ENCODE measurements at regions not wholly inside any gene's neighbourhood (a gene's known extent, or its start where the extent isn't known, plus 50 kb on each side); places are given as distances from the start of the nearest gene placed in this dataset.

DNA sequence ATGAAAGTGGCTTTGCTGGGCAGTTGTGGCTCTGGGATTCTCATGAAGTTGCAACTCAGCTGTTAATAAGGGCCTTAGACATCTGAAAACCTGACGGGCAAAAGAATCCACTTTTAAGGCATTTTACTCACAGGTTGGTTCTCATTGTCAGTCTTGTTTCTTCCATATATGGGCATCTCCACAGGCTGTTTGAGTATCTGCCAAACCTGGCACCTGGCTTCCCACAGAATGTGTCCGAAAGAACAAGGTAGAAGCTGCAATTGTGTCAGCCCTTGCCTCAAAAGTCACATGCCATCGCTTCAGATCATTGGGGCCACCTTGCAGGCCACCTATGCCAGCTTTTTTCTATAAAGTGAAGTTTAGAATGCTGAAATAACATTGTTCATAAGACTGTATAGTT lies 102.4 kb downstream of the KCTD12 start:
- intact Hi-C loops (cut with micrococcal nuclease): no loop called here
- Mint-ChIP-seq H3K9me3 (peaks cover 9% of the 10 kb centered on the region), H3K4me1 (no peaks in the 10 kb centered on the region), H3K27ac (no peak overlapping the region), H3K4me3 (no peak overlapping the region), H3K27me3 (peaks cover 2% of the 10 kb centered on the region), H3K36me3 (ENCODE audit: low read depth) (peaks cover 2% of the 10 kb centered on the region)
- ATAC-seq (ENCODE audit: low read depth): no peak
- TF ChIP-seq, protein P1, sequence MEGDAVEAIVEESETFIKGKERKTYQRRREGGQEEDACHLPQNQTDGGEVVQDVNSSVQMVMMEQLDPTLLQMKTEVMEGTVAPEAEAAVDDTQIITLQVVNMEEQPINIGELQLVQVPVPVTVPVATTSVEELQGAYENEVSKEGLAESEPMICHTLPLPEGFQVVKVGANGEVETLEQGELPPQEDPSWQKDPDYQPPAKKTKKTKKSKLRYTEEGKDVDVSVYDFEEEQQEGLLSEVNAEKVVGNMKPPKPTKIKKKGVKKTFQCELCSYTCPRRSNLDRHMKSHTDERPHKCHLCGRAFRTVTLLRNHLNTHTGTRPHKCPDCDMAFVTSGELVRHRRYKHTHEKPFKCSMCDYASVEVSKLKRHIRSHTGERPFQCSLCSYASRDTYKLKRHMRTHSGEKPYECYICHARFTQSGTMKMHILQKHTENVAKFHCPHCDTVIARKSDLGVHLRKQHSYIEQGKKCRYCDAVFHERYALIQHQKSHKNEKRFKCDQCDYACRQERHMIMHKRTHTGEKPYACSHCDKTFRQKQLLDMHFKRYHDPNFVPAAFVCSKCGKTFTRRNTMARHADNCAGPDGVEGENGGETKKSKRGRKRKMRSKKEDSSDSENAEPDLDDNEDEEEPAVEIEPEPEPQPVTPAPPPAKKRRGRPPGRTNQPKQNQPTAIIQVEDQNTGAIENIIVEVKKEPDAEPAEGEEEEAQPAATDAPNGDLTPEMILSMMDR (IDR thresholded peaks at IDR 0.05): no peak
- ChIA-PET POLR2A (no interaction called here), CTCF (no interaction called here)
- no peak for DNase-seq

DNA sequence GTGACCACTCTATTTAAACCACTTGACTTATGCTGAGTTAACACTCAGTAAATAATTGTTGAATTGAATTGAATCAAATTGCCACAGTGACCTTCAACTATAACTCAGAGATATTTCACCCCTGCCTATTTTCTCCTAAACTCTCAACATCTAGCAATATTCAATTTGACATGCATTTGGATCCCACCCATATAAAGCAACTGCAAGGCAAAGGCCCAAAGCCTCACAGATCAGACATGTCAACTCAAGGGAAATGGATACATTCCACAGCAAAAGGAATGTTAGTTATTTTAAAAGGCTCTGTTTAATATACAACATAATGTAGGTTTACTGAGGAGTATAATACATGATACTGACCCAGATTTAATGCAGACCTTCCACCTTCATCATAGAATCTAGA lies 107.4 kb downstream of the KCTD12 start:
- CTCF ChIA-PET: no interaction called here
- no peak overlapping the region for H3K27ac Mint-ChIP-seq
- intact Hi-C loops (cut with micrococcal nuclease): no loop called here
- DNase-seq (no peak), ATAC-seq (ENCODE audit: low read depth) (no peak)
- H3K4me3 Mint-ChIP-seq: no peak overlapping the region
- H3K36me3 Mint-ChIP-seq (ENCODE audit: low read depth): no peaks in the 10 kb centered on the region
- no peaks in the 10 kb centered on the region for H3K4me1 Mint-ChIP-seq
- no peaks in the 10 kb centered on the region for H3K9me3 Mint-ChIP-seq
- TF ChIP-seq, protein P1 (IDR thresholded peaks at IDR 0.05): no peak
- POLR2A ChIA-PET: no interaction called here
- H3K27me3 Mint-ChIP-seq: peaks cover 3% of the 10 kb centered on the region

DNA sequence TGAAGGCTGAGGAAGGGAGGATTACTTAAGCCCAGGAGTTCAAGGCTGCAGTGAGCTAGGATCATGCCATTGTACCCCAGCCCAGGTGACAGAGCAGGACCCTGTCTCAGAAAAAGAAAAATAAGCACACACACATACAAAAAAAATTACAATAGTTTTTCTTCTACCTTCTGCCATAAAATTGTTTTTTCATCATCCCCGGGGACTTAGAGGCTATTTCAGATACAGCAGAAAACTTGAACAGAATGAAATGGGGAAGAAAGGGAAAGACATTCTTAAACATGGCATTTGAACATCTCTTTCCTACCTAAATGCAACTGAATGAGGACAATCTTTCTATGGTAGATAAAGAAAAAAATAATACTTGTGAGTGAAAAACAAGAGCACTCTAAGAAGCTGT lies 109.1 kb downstream of the KCTD12 start:
- no peak overlapping the region for H3K4me3 Mint-ChIP-seq
- TF ChIP-seq, protein P1 (IDR thresholded peaks at IDR 0.05): no peak
- no peak for DNase-seq
- H3K9me3 Mint-ChIP-seq: no peaks in the 10 kb centered on the region
- no peaks in the 10 kb centered on the region for H3K4me1 Mint-ChIP-seq
- intact Hi-C loops (cut with micrococcal nuclease): no loop called here
- ChIA-PET POLR2A (no interaction called here), CTCF (no interaction called here)
- H3K36me3 Mint-ChIP-seq (ENCODE audit: low read depth): no peaks in the 10 kb centered on the region
- ATAC-seq (ENCODE audit: low read depth): no peak
- H3K27me3 Mint-ChIP-seq: peaks cover 3% of the 10 kb centered on the region
- no peak overlapping the region for H3K27ac Mint-ChIP-seq

DNA sequence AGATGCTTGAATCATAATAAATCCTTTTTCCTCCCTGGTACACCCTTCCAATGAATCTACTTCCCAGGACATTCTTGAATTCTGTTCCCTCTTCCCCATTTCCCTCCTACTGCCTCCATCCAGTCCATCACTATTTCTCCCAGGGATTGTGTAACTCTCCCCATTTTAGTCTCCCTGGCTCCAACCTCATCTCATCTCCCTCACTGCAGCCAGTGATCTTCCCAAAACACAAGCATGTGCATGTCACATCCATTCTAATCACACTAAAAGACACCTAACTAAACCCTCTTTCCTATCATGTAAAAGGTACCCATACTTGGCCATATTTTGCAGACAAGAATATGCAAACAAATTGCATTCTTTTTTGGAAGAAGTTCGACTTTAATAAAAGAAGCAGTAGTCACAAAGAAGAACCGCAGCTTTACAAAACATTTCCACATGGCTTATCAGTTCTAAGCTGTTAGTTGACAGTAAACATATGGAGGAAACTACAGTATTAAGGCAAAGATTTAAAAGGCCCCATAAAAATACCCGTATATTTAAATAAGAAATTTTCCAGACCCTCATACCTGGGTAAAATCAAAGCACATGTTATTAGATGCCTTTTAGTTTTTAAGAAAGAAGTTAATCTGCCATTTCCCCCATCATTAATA lies 111.0 kb downstream of the KCTD12 start:
- Mint-ChIP-seq H3K4me3 (no peak overlapping the region), H3K36me3 (ENCODE audit: low read depth) (no peaks in the 10 kb centered on the region), H3K9me3 (no peaks in the 10 kb centered on the region), H3K27me3 (peaks cover 1% of the 10 kb centered on the region), H3K27ac (no peak overlapping the region), H3K4me1 (no peaks in the 10 kb centered on the region)
- POLR2A ChIA-PET: no interaction called here
- TF ChIP-seq, protein P1 (IDR thresholded peaks at IDR 0.05): no peak
- CTCF ChIA-PET: no interaction called here
- DNase-seq (no peak), ATAC-seq (ENCODE audit: low read depth) (no peak)
- intact Hi-C loops (cut with micrococcal nuclease): no loop called here

DNA sequence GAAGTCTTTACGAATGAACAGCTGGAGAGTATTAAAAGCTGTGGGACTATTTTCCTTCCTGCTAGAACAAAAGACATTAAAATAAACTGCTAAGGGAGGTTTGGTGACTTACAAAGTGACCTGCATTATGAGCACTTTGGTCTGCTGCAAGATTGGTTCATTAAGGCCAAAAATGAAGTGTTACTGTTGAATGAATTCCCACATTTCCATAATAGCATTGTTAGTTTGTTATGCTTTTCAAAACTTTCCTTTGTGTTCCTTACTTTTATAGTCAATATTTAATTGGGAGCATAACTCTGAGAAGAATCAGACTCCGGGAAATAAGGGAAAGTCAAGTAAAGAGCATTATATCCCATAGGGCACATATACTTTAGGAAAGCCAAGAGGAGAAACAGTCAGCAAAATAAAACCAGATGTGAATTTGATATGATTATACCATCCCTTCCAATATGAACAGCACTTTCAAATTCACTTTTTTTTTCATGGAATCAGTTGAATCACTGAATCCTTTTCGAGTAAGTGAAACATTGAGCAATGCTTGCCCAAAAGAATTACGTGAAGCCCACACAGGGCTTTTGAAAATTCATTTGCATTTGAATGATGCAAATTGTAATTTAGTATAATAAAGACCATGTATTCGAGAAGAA lies 112.6 kb downstream of the KCTD12 start:
- H3K36me3 Mint-ChIP-seq (ENCODE audit: low read depth): no peaks in the 10 kb centered on the region
- ChIA-PET POLR2A (no interaction called here), CTCF (no interaction called here)
- peaks cover 2% of the 10 kb centered on the region for H3K4me1 Mint-ChIP-seq
- H3K27me3 Mint-ChIP-seq: peaks cover 1% of the 10 kb centered on the region
- DNase-seq: no peak
- ATAC-seq (ENCODE audit: low read depth): no peak
- intact Hi-C loops (cut with micrococcal nuclease): no loop called here
- no peak overlapping the region for H3K27ac Mint-ChIP-seq
- H3K9me3 Mint-ChIP-seq: no peaks in the 10 kb centered on the region
- no peak overlapping the region for H3K4me3 Mint-ChIP-seq
- TF ChIP-seq, protein P1 (IDR thresholded peaks at IDR 0.05): no peak
